ENCODE measurements at regions not wholly inside any gene's neighbourhood (a gene's known extent, or its start where the extent isn't known, plus 50 kb on each side); places are given as distances from the start of the nearest gene placed in this dataset.

- no peaks in the 10 kb centered on the region for H3K4me1 ChIP-seq (ENCODE audit: control insufficient read depth in 1 of 2, insufficient read depth in 2 of 2, low read length in 2 of 2)
- no peaks in the 10 kb centered on the region for H3K9me3 ChIP-seq (replicated peaks in 1 of 2; ENCODE audit: control insufficient read depth in 1 of 2, insufficient read depth in 1 of 2, low read length in 2 of 2)
- H3K27ac ChIP-seq (ENCODE audit: low read depth in 1 of 2, low read length in 2 of 2) = no peak overlapping the region
- no peaks in the 10 kb centered on the region for H3K79me2 ChIP-seq (ENCODE audit: insufficient read depth, low read length)
- WGBS (ENCODE audit: insufficient coverage) = 55% methylated on average over 1 of the region's 1 CpG
- DNase-seq = no peak
- H3K27me3 ChIP-seq (ENCODE audit: control insufficient read depth in 2 of 2, insufficient read depth in 2 of 2, low read length in 2 of 2) = no peaks in the 10 kb centered on the region
- Mint-ChIP-seq H3K9me3 (peaks cover 0 to 9% (median 0%) of the 10 kb centered on the region in 7 donors), H3K27me3 (ENCODE audit: low read depth in 3 of 3) (peaks cover 0 to 3% (median 2%) of the 10 kb centered on the region in 3 donors), H3K4me3 (no peak overlapping the region), H3K36me3 (no peaks in the 10 kb centered on the region), H3K27ac (no peak overlapping the region), H3K4me1 (no peaks in the 10 kb centered on the region)
- no peak overlapping the region for H3K4me2 ChIP-seq (replicated peaks; ENCODE audit: extremely low read depth, low read length, poor library complexity, severe bottlenecking)
- no peaks in the 10 kb centered on the region for H4K20me1 ChIP-seq (ENCODE audit: insufficient read depth, low read length)
- no peak for TF ChIP-seq CTCF (IDR thresholded peaks at IDR 0.05)
- H3K36me3 ChIP-seq (replicated peaks in 1 of 2; ENCODE audit: control insufficient read depth in 1 of 2, insufficient read depth in 2 of 2, low read length in 2 of 2) = no peaks in the 10 kb centered on the region
- no peak overlapping the region for H3K9ac ChIP-seq (ENCODE audit: insufficient read depth, low read length, poor library complexity, severe bottlenecking)
- H3K4me3 ChIP-seq (replicated peaks in 1 of 3; ENCODE audit: low read depth in 2 of 3, low read length in 3 of 3) = no peak overlapping the region
- intact Hi-C loops (cut with micrococcal nuclease) = no loop called here
- no peak overlapping the region for H2AFZ ChIP-seq (ENCODE audit: insufficient read depth, low read depth, low read length, poor library complexity, severe bottlenecking)
These were observed 264.9 kb downstream of the TTC8 start for GRCh38 chr14:89089330-89089729.

GRCh38 chr14:89091781-89092180 is 267.3 kb downstream of the TTC8 start:
- no peak for TF ChIP-seq CTCF (IDR thresholded peaks at IDR 0.05)
- no peaks in the 10 kb centered on the region for H3K4me1 Mint-ChIP-seq
- H3K9me3 Mint-ChIP-seq = peaks cover 0 to 12% (median 0%) of the 10 kb centered on the region in 7 donors
- H3K36me3 Mint-ChIP-seq = no peaks in the 10 kb centered on the region
- no CpG with 5 or more reads among the region's 1 CpG for WGBS (ENCODE audit: insufficient coverage)
- H3K4me3 ChIP-seq (replicated peaks in 1 of 3; ENCODE audit: low read depth in 2 of 3, low read length in 3 of 3) = no peak overlapping the region
- H3K4me1 ChIP-seq (ENCODE audit: control insufficient read depth in 1 of 2, insufficient read depth in 2 of 2, low read length in 2 of 2) = no peaks in the 10 kb centered on the region
- no peak overlapping the region for H3K27ac Mint-ChIP-seq
- no peak overlapping the region for H3K9ac ChIP-seq (ENCODE audit: insufficient read depth, low read length, poor library complexity, severe bottlenecking)
- H3K27ac ChIP-seq (ENCODE audit: low read depth in 1 of 2, low read length in 2 of 2) = no peak overlapping the region
- no peaks in the 10 kb centered on the region for H3K36me3 ChIP-seq (replicated peaks in 1 of 2; ENCODE audit: control insufficient read depth in 1 of 2, insufficient read depth in 2 of 2, low read length in 2 of 2)
- H2AFZ ChIP-seq (ENCODE audit: insufficient read depth, low read depth, low read length, poor library complexity, severe bottlenecking) = no peak overlapping the region
- intact Hi-C loops (cut with micrococcal nuclease) = no loop called here
- no peak overlapping the region for H3K4me3 Mint-ChIP-seq
- no peaks in the 10 kb centered on the region for H3K79me2 ChIP-seq (ENCODE audit: insufficient read depth, low read length)
- H3K4me2 ChIP-seq (replicated peaks; ENCODE audit: extremely low read depth, low read length, poor library complexity, severe bottlenecking) = no peak overlapping the region
- H3K9me3 ChIP-seq (replicated peaks in 1 of 2; ENCODE audit: control insufficient read depth in 1 of 2, insufficient read depth in 1 of 2, low read length in 2 of 2) = no peaks in the 10 kb centered on the region
- DNase-seq = no peak
- no peaks in the 10 kb centered on the region for H4K20me1 ChIP-seq (ENCODE audit: insufficient read depth, low read length)
- peaks cover 0 to 3% (median 2%) of the 10 kb centered on the region in 3 donors for H3K27me3 Mint-ChIP-seq (ENCODE audit: low read depth in 3 of 3)
- H3K27me3 ChIP-seq (ENCODE audit: control insufficient read depth in 2 of 2, insufficient read depth in 2 of 2, low read length in 2 of 2) = no peaks in the 10 kb centered on the region
